MCF 10A (cell line): ENCODE measurements at regions not wholly inside any gene's neighbourhood (a gene's known extent, or its start where the extent isn't known, plus 50 kb on each side); places are given as distances from the start of the nearest gene placed in this dataset.

Source experiments
- BruUV-seq: library from RNA; stranded (reverse); fragments of 400-500 nt; replicated peaks from 2 replicates; lab custom pipeline; 2021; lab: Mats Ljungman, UMichigan
- CTCF ChIA-PET: fragments of 300-600 bp; sonication (Branson Sonifier 250); formaldehyde crosslinking; extraction: SDS; loops from one replicate; lab custom pipeline; 2021; ENCODE audit warnings: antibody characterized with exemption, inconsistent platforms; lab: Yijun Ruan, JAX
- POLR2A ChIA-PET: fragments of 300-600, 350-650 bp; sonication (Branson Sonifier 250); formaldehyde crosslinking; extraction: SDS; loops from one replicate; lab custom pipeline; 2020; ENCODE audit warnings: antibody characterized with exemption, inconsistent platforms; lab: Yijun Ruan, JAX
- DNase-seq: peaks from one replicate; pipeline ENCODE4 v3.0.0-alpha.2; 2018; ENCODE audit not compliant: unreplicated experiment
- H3K27ac Mint-ChIP-seq: one replicate; pipeline ENCODE4 v1.8.0; 2022; ENCODE audit warnings: mild to moderate bottlenecking, low read depth, mixed read lengths; ENCODE audit not compliant: unreplicated experiment
- H3K27me3 Mint-ChIP-seq: one replicate; pipeline ENCODE4 v1.8.0; 2022; ENCODE audit warnings: mixed read lengths; ENCODE audit not compliant: insufficient read depth, unreplicated experiment
- H3K36me3 Mint-ChIP-seq: one replicate; pipeline ENCODE4 v1.8.0; 2022; ENCODE audit warnings: mild to moderate bottlenecking, moderate library complexity, mixed read lengths; ENCODE audit not compliant: insufficient read depth, unreplicated experiment
- H3K4me1 Mint-ChIP-seq: one replicate; pipeline ENCODE4 v1.8.0; 2022; ENCODE audit warnings: mixed read lengths; ENCODE audit not compliant: insufficient read depth, unreplicated experiment
- H3K4me3 Mint-ChIP-seq: one replicate; pipeline ENCODE4 v1.8.0; 2022; ENCODE audit warnings: mild to moderate bottlenecking, moderate library complexity, mixed read lengths; ENCODE audit not compliant: unreplicated experiment
- H3K9me3 Mint-ChIP-seq: one replicate; pipeline ENCODE4 v1.8.0; 2022; ENCODE audit warnings: mixed read lengths; ENCODE audit not compliant: unreplicated experiment
- intact Hi-C: fragments of 100-400 bp; cut with micrococcal nuclease; formaldehyde crosslinking; loops from 2 replicates; pipeline ENCODE4 v1.14.1; 2022
- TF ChIP-seq, protein P1 (sequence below): fragments of 200-600 bp; IDR thresholded peaks from one replicate; pipeline ENCODE4 v1.8.0; 2022; ENCODE audit warnings: antibody characterized with exemption, mild to moderate bottlenecking; ENCODE audit not compliant: unreplicated experiment

DNA sequence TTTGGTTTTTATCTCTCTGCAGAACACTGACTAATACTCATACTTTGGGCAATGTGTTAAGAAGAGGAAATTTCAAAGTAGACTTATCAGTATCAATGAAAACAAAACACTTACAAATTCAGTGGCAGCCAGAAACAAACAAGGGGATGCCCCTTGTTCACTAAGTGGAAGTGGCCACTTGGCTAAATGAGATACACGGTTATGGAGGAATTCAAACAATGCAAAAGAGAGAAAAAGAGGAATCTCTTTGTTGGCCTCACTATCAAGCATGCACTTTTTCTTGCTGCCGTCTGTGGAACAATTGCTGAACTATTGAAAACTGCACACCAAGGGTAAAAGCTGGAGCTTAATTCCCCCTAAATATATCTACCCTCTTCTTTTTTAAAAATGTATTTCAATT is 2044.9 kb upstream of the CDH6 start:
- Mint-ChIP-seq H3K27me3 (no peaks in the 10 kb centered on the region), H3K36me3 (no peaks in the 10 kb centered on the region), H3K9me3 (no peaks in the 10 kb centered on the region), H3K4me1 (no peaks in the 10 kb centered on the region), H3K4me3 (no peak overlapping the region), H3K27ac (no peak overlapping the region)
- DNase-seq: no peak
- intact Hi-C loops: no loop called here
- no TSS peak for BruUV-seq
- CTCF ChIA-PET: no interaction called here
- TF ChIP-seq, protein P1, sequence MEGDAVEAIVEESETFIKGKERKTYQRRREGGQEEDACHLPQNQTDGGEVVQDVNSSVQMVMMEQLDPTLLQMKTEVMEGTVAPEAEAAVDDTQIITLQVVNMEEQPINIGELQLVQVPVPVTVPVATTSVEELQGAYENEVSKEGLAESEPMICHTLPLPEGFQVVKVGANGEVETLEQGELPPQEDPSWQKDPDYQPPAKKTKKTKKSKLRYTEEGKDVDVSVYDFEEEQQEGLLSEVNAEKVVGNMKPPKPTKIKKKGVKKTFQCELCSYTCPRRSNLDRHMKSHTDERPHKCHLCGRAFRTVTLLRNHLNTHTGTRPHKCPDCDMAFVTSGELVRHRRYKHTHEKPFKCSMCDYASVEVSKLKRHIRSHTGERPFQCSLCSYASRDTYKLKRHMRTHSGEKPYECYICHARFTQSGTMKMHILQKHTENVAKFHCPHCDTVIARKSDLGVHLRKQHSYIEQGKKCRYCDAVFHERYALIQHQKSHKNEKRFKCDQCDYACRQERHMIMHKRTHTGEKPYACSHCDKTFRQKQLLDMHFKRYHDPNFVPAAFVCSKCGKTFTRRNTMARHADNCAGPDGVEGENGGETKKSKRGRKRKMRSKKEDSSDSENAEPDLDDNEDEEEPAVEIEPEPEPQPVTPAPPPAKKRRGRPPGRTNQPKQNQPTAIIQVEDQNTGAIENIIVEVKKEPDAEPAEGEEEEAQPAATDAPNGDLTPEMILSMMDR: no peak
- POLR2A ChIA-PET: no interaction called here

DNA sequence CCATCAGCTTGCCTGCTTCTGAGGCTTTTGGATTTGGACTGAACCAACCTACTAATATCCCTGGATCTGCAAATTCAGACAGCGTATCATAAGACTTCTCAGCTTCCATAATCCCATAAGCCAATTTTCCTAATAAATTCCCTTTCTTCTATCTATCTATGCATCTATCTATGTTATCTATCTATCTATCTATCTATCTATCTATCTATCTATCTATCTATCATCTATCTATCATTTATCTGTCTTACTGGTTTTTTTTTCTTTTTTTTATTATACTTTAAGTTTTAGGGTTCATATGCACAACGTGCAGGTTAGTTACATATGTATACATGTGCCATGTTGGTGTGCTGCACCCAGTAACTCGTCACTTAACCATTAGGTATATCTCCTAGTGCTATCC is 2045.4 kb upstream of the CDH6 start:
- H3K9me3 Mint-ChIP-seq: no peaks in the 10 kb centered on the region
- no peak for DNase-seq
- no peak overlapping the region for H3K27ac Mint-ChIP-seq
- BruUV-seq: no TSS peak
- TF ChIP-seq, protein P1: no peak
- H3K4me3 Mint-ChIP-seq: no peak overlapping the region
- intact Hi-C loops: no loop called here
- H3K27me3 Mint-ChIP-seq: no peaks in the 10 kb centered on the region
- CTCF ChIA-PET: interaction anchor here (0.6 kb wide), 1 partner anchor 15 kb away, joined by 3 read pairs; no protein-coding TSS in a partner anchor
- POLR2A ChIA-PET: interaction anchor here (1.1 kb wide), 1 partner anchor 12 kb away, joined by 3 read pairs; no protein-coding TSS in a partner anchor
- no peaks in the 10 kb centered on the region for H3K4me1 Mint-ChIP-seq
- no peaks in the 10 kb centered on the region for H3K36me3 Mint-ChIP-seq

DNA sequence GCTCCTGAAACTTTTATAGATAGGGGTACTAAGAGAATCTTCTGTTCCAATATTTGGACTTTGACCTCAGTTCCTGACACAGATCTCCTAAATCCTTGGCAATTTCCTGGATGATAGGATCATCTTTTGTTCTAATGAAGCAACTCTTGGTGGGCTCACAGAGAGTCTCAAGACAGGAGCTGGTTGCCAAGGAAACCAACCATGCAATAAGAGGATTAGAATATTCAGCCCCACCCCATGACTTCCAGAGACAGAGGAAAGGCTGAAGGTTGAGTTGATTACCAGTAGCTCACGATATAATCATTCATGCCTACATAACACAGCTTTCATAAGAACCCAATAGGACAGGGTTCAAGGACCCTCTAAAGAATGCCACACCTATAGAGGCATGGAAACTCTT is 2050.2 kb upstream of the CDH6 start:
- ChIA-PET CTCF (no interaction called here), POLR2A (no interaction called here)
- no peaks in the 10 kb centered on the region for H3K4me1 Mint-ChIP-seq
- no peak overlapping the region for H3K27ac Mint-ChIP-seq
- intact Hi-C loops: no loop called here
- no peaks in the 10 kb centered on the region for H3K9me3 Mint-ChIP-seq
- H3K36me3 Mint-ChIP-seq: no peaks in the 10 kb centered on the region
- DNase-seq: no peak
- no peak overlapping the region for H3K4me3 Mint-ChIP-seq
- BruUV-seq: no TSS peak
- H3K27me3 Mint-ChIP-seq: no peaks in the 10 kb centered on the region
- TF ChIP-seq, protein P1: no peak

DNA sequence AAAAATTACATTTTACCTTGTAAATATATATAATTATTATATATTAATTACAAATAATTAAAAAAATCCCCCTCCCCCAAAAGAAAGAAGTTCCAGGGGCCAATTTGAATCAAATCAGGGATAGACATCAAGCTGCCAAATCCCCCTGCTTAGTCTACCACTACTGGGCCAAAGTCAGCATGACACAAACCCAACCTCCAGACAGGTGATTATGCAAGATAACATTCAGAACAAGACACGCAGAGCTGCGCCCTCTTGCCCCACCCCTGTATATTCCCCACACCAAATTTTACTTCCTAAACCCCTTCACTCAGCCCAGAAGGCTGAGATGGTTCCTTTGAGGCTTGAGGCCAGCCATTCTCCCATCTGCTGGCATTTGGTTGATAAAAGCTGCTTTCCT is 2059.1 kb upstream of the CDH6 start:
- no peaks in the 10 kb centered on the region for H3K4me1 Mint-ChIP-seq
- no TSS peak for BruUV-seq
- no peaks in the 10 kb centered on the region for H3K9me3 Mint-ChIP-seq
- no peak overlapping the region for H3K4me3 Mint-ChIP-seq
- H3K36me3 Mint-ChIP-seq: no peaks in the 10 kb centered on the region
- no peak for DNase-seq
- ChIA-PET CTCF (interaction anchor here (0.6 to 0.7 kb wide), 2 partner anchors 15 to 698 kb away, joined by 3 to 4 read pairs; no protein-coding TSS in a partner anchor), POLR2A (no interaction called here)
- no peak overlapping the region for H3K27ac Mint-ChIP-seq
- TF ChIP-seq, protein P1: no peak
- no peaks in the 10 kb centered on the region for H3K27me3 Mint-ChIP-seq
- intact Hi-C loops: no loop called here
